ENCODE measurements at regions not wholly inside any gene's neighbourhood (a gene's known extent, or its start where the extent isn't known, plus 50 kb on each side); places are given as distances from the start of the nearest gene placed in this dataset.

DNA sequence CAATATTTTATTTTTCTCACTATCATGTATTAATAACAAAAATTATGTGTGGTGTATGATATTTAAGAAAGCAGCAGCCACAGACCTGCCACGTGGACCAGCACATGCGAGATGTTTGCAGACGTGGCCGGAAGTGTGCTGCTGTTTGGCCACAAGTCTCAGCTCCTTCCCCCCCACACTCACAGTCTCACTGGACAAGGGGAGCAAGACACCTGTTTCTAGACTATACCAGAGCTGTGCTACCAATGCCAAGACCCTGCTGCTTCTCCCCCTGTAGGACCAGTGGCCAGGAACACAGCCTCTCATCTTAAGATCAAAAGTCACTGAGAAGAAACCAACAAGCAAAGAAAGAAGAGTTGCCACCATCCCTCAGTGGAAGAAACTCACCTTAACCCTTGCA is 258.9 kb upstream of the PPP2R2D start:
- no peak for TF ChIP-seq POLR2A (IDR thresholded peaks at IDR 0.05; ENCODE audit: low read length)
- TF ChIP-seq, protein P1, sequence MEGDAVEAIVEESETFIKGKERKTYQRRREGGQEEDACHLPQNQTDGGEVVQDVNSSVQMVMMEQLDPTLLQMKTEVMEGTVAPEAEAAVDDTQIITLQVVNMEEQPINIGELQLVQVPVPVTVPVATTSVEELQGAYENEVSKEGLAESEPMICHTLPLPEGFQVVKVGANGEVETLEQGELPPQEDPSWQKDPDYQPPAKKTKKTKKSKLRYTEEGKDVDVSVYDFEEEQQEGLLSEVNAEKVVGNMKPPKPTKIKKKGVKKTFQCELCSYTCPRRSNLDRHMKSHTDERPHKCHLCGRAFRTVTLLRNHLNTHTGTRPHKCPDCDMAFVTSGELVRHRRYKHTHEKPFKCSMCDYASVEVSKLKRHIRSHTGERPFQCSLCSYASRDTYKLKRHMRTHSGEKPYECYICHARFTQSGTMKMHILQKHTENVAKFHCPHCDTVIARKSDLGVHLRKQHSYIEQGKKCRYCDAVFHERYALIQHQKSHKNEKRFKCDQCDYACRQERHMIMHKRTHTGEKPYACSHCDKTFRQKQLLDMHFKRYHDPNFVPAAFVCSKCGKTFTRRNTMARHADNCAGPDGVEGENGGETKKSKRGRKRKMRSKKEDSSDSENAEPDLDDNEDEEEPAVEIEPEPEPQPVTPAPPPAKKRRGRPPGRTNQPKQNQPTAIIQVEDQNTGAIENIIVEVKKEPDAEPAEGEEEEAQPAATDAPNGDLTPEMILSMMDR (IDR thresholded peaks at IDR 0.05) = no peak
- TF ChIP-seq FOSB (CRISPR knock-in tag; IDR thresholded peaks at IDR 0.05) = no peak
- TF ChIP-seq RNF2 (IDR thresholded peaks at IDR 0.05; ENCODE audit: borderline replicate concordance, low read depth) = no peak
- TF ChIP-seq, protein P2, sequence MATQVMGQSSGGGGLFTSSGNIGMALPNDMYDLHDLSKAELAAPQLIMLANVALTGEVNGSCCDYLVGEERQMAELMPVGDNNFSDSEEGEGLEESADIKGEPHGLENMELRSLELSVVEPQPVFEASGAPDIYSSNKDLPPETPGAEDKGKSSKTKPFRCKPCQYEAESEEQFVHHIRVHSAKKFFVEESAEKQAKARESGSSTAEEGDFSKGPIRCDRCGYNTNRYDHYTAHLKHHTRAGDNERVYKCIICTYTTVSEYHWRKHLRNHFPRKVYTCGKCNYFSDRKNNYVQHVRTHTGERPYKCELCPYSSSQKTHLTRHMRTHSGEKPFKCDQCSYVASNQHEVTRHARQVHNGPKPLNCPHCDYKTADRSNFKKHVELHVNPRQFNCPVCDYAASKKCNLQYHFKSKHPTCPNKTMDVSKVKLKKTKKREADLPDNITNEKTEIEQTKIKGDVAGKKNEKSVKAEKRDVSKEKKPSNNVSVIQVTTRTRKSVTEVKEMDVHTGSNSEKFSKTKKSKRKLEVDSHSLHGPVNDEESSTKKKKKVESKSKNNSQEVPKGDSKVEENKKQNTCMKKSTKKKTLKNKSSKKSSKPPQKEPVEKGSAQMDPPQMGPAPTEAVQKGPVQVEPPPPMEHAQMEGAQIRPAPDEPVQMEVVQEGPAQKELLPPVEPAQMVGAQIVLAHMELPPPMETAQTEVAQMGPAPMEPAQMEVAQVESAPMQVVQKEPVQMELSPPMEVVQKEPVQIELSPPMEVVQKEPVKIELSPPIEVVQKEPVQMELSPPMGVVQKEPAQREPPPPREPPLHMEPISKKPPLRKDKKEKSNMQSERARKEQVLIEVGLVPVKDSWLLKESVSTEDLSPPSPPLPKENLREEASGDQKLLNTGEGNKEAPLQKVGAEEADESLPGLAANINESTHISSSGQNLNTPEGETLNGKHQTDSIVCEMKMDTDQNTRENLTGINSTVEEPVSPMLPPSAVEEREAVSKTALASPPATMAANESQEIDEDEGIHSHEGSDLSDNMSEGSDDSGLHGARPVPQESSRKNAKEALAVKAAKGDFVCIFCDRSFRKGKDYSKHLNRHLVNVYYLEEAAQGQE (IDR thresholded peaks at IDR 0.05) = no peak
- no peak for TF ChIP-seq EP300 (IDR thresholded peaks at IDR 0.05)
- no peak for TF ChIP-seq RAD21 (conservative IDR thresholded peaks at IDR 0.05 in 1 of 2, IDR thresholded peaks at IDR 0.05 in 1 of 2)
- TF ChIP-seq, protein P3, sequence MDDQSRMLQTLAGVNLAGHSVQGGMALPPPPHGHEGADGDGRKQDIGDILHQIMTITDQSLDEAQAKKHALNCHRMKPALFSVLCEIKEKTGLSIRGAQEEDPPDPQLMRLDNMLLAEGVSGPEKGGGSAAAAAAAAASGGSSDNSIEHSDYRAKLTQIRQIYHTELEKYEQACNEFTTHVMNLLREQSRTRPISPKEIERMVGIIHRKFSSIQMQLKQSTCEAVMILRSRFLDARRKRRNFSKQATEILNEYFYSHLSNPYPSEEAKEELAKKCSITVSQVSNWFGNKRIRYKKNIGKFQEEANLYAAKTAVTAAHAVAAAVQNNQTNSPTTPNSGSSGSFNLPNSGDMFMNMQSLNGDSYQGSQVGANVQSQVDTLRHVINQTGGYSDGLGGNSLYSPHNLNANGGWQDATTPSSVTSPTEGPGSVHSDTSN (IDR thresholded peaks at IDR 0.05) = no peak
